ENCODE measurements at regions not wholly inside any gene's neighbourhood (a gene's known extent, or its start where the extent isn't known, plus 50 kb on each side); places are given as distances from the start of the nearest gene placed in this dataset.
A peak's percentile ranks its signal among the peaks of the same experiment; 100 is the strongest.
"Not testable (repeated sequence)": the region's sequence is repeated elsewhere in the genome, so short reads cannot be mapped to it uniquely, and the experiment has no call there.

DNA sequence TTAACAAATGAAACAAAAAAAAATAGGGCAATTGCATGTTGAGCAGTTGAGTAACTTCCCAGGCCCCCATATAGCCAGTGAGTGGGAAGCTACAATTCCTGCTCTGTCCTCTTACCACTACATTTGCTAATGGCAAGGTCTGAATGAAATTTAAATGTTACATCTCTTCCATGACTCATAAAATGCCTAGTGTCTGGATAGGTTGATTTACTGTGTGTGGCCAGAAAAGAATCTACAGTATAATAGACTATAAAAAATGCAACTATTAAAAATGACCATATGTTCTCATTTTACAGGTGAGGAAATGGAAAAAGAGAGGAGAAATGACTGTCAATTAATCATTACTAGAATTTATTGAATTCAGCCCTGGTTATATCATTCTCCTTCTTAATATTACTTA lies 1199.3 kb downstream of the CDH11 start:
- peak; percentile 19 for DNase-seq (ENCODE audit: low read depth)

DNA sequence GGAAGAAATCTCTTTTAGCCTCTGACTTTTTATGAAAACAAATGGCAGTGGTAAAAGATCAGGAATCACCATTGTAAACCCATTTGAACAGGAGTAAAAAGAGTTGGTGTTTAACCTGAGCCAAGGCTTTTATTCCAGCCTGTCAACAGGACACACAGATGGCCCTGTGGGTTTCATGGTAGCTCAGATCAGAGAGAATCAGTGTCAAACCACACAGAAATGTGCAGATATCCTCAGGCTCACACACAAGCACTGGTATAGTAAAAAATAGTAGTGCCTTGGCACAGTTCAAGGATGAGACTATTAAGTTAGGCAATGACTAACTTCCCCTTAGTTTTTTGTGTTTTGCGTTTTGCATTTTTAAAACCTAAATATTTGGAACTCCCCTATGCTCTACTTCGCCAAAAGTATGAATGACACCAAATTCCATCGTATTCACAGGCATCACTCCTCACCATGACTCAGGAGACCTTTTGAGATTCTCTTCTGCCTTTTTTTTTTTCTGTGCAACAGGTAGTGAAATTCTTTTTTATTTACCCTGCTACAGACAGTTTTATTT lies 1200.0 kb downstream of the CDH11 start:
- no peak for DNase-seq (ENCODE audit: low read depth)

DNA sequence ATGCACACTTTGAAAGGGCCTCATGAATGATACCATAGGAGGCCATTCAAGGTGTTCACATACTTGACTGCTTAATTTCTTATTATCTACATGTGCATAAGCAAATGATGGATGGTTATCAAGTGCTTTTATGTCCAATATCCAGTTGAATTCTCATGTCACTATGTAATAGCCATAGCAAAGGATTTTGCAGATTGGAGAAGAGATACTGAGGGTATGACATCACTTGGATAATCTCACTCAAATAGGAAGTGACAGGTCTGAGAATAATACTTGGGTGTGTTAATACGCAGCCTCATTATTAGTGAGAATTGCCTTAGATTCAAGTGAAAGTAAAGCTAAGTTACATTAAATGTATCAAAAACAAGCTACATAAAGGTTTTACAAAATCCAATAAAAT lies 1208.6 kb downstream of the CDH11 start:
- no peak for DNase-seq (ENCODE audit: low read depth)

DNA sequence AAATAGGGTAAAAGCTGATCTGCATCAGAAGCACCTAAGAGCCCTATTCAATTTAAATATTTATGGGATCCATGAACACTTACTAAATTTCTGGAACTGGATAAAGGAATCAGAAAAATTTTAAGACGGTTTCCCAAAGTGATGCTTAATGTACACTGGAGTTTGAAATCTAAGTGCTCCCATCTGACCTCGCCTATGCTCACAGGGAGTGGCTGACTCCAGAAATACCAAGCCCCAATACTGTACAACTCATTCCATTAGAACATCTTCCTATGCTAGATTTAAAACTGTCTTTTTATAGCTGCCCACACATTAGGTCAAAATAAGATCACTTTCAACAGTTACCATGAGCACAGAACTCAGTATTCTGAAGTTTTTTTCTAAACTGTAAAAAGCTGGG lies 1214.6 kb downstream of the CDH11 start:
- DNase-seq (ENCODE audit: low read depth): no peak

DNA sequence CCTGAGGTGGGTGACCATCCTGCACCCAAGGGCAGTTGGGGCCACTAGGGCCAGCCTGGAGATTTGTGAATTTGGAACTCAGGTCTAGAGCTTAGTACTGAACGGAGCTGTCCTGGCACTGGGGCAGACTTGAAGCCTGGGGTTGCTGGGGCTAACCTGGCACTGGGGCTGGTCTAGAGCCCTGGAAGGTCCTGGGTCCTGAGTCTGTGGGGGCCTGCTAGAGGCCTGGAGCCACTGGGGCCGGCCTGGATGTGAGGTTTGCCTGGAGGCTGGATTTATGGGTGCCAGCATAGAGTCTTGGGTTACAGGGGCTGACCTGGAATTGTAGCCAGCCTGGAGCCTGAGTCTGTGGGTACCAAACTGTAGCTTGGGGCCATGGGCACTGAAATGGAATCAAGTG lies 1216.9 kb downstream of the CDH11 start:
- no peak for DNase-seq (ENCODE audit: low read depth)

DNA sequence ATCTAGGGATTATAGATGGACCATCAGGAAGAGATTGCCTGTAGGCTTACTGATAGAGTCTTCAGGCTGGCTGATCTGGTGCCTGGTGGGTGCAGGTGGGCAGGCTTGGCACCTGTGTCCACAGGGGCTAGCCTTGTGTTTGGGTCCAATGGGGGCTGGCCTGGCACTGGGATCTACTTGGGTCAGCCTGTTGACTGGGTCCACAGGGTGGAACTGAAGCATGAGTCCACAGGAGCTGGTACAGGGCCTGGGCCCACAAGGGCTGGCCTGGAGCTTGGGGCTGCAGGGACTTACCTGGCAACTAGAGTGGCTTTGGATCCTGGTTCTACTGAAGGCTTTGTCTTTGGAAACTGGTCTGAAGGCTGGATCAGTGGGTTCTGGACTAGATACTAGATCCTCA lies 1217.7 kb downstream of the CDH11 start:
- DNase-seq (ENCODE audit: low read depth): no peak

DNA sequence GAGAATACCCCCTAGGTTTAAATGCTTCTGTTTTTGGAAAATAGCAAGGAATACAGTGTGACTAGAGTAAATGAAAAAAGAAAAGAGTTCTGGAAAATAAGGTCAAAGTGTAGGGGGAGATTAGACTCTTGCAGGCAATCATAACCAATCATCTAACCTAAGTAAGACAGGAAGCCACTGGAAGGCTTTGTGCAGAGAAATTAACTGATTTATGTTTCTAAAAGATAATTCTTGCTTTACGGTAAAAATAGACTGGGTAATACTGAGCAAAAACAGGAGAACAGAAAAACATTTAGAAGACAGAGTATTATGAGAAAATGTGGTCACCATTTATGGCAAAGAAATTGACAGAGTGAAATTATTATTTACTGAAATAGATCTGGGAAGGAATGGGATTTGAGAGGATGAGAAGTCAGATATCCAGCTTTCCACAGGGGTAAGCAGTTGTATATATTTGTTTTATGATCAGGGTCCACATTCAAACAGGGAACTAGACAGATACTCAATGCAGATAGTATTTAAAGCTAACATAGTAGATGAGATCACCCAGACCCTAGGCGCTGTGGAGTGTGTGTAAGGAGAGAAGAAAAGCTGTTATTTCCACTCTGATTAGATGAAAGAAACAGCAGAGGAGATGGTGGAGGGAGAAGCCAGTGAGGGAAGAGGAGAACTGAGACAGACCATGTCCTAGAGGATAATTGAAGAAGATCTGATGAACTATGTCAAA lies 1225.3 kb downstream of the CDH11 start:
- DNase-seq (ENCODE audit: low read depth): no peak

DNA sequence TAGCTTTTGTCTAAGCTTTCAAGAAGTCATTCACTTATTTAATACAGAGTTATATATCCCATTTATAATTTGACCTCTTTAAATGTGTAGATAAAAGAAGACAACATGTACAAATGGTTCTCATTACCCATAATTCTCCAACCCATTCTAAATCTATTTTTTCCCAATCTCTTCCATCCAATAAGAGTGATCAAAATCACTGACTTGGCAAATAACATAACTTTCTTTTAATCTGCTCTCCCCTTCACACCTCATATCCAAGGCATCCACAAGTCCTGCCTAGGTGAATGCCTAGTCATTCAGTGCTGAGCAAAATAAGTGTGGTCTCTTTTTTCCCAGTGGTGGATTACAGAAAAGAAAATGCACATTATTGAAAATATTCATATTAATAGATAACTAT lies 1231.1 kb downstream of the CDH11 start:
- no peak for DNase-seq (ENCODE audit: low read depth)

DNA sequence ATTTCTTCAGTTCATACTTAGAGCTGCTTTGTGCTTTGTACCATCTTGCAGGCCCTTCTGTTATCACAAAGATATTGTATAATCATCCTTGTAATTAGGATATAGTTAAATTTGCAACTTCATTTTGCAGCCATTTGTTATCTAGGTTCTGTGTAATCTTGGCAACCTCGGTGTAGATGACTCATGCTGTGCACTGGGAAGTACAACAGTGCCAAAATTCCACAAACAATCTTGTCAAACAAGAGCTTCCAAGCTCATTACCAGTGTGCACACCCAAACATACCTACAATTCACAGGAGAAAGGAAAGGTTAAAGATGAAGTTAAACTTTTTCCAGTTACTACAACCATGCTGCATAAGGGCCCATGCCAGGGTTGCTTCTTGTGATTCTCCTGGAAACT lies 1231.8 kb downstream of the CDH11 start:
- DNase-seq (ENCODE audit: low read depth): peak; percentile 25

DNA sequence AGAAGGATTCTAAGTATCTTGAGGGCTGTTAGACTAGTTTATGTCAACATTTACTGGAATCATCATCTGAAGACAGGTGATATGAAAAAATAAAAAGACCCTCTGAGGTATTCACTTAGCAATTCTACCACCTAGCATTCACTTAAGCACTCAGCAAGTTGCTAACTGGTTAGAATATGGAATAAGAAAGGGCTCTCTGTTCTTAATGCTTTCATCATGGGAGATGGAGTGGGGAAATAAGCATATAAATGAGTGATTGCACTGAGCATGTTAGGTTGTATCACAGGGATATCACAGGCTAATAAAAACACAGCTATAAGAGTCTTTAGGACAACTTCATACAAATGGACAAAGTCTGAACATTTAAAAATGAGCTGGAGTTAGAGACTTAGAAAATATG lies 1238.8 kb downstream of the CDH11 start:
- DNase-seq (ENCODE audit: low read depth): no peak

DNA sequence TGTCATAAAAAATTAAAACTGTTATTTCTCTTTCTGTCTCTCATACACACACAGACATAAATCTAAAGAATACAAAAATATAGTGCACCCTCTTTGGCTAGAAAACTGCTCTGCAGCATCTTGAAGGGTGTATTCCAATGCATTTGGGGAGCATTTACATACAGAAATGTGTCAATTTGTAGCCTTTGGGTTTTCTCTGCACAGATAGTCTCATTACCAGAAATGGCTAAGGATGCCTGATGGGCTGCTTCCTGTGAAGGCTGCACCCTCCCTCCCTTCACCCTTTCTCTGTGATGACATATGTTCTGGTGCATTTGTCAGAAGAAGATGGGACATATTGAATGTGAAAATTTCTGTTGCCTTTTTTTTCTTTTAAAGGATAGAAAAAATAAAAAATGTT lies 1239.3 kb downstream of the CDH11 start:
- DNase-seq (ENCODE audit: low read depth): no peak

DNA sequence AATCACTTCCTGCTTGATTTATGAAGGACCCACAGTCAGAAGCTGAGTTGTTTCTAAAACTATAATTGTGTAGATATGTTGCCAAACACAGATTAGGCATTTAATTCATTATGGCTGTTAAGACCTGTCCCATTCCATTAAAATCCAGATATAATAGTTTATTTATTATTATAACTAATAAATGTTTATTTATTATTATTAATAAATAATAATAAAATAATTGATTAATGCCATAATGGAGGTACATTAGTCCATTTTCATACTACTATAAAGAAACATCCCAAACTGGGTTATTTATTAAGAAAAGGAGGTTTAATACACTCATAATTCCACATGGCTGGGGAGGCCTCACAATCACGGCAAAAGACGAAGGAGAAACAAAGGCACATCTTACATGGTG lies 1240.9 kb downstream of the CDH11 start:
- DNase-seq (ENCODE audit: low read depth): no peak

DNA sequence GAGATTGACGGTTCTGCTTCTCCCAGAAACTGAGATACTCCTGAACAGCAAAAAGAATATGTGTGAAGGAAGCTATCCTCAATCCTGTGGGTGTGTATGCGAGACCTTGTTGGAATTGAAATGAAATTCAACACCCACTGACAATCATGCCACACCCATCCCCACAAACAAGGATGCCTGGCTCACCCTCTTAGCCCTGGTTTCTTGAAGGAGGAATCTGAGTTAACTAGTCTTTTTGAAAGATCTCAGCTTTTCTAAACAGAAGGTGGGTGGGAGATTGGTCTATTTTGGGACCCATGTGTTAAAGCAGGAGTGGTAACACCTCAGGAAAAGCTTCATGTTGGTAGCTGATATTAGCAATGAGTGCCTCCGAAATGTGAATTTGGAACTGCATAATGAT lies 1244.5 kb downstream of the CDH11 start:
- no peak for DNase-seq (ENCODE audit: low read depth)

DNA sequence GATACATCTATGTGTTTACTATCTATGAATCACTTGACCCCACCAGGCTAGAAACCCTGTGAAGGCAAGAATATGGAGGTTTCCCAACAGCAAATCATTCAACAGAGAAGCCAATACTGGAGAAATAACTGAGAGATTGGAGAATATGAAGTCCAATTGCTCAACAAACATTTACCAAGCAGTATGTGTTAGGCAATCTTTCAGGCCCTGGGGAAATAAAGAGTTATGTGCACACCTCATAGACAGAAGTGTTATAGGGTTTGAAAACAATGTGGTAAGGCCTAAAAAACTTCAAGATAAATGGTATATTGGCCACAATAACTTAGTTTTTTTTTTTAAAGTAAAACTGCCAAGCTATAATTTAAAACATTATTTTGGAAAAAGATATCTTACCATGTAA lies 1245.8 kb downstream of the CDH11 start:
- DNase-seq (ENCODE audit: low read depth): peak; percentile 37

DNA sequence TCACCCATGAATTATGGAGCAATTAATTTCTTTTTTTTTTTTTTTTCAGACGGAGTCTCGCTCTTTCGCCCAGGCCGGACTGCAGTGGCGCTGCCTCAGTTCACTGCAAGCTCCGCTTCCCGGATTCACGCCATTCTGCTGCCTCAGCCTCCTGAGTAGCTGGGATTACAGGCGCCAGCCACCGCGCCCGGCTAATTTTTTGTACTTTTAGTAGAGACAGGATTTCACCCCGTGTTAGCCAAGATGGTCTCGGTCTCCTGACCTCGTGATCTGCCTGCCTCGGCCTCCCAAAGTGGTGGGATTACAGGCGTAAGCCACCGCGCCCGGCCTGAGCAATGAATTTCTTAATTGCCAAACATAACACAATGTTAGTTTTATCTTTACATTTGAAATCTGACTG lies 1261.2 kb downstream of the CDH11 start:
- DNase-seq (ENCODE audit: low read depth): not testable (repeated sequence)

DNA sequence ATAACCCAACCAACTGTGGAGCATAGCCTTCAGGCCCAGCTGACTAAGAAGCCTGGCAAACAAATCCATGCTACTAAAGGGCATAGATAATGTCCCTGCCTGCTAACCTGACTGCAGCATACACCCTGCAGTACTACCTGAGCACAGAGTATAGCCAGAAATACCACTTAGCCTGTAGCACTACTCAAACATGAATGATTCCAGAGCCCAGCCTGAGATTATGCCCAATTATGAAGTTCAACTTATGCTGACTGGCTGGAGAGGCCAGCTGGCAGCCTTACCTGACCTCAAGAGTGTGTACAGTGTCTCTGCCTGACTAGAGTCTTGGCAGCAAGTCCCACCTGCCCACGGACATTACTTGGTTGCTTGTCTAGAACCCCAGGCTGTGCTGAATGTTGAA lies 1265.3 kb downstream of the CDH11 start:
- no peak for DNase-seq (ENCODE audit: low read depth)

DNA sequence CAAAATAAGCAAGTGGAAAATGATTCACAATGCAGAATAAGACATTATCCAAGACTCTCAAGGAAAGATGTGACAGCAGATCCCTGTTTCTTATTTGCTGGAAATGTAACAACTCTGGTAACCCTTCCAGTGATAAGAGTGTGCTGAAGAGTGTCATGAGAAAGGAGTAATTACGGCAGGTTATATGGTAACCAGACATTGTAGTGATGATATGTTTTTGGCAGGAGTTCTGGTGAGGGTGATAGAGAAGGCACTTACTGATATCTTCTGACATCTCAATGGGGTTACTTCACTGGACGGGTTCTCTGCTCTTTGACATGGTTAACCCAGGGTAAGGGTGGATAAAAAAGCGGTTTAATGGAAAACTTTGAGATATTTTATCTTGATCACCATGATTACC lies 1270.9 kb downstream of the CDH11 start:
- DNase-seq (ENCODE audit: low read depth): no peak

DNA sequence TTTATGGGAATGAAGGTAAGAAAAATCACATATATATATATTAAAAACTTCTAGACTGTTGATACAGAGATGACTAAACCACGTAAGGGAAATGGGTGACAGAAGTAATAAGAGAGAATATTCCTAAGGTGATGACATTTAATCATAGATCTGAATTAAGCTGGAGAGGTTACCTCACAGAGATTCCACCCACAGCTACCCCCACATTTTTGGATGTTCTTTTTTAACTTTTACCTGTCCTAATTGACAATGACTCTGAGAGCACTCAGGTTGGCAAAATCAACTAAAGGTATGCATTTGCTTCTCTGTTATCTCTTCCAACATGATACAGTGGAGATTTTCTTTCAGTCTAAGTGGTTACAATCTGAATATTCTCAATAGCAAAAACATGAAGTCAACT lies 1280.6 kb downstream of the CDH11 start:
- DNase-seq (ENCODE audit: low read depth): no peak

DNA sequence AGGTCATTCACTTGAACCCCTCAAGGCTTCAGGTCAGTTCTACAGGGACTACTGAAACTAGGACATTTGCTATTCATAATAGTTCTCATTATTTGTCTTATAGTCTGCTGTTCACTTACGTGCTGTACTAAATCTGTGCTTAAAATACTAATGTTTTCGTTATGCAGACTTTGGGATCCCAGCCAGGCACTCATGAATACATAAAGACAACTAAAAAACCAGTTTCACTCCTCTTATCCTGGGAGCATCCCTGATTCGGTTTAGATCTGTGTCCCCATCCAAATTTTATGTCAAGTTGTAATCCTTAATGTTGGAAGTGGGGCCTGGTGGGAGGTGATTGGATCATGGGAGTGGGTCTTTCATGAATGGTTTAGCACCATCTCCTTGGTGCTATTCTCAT lies 1291.8 kb downstream of the CDH11 start:
- no peak for DNase-seq (ENCODE audit: low read depth)

DNA sequence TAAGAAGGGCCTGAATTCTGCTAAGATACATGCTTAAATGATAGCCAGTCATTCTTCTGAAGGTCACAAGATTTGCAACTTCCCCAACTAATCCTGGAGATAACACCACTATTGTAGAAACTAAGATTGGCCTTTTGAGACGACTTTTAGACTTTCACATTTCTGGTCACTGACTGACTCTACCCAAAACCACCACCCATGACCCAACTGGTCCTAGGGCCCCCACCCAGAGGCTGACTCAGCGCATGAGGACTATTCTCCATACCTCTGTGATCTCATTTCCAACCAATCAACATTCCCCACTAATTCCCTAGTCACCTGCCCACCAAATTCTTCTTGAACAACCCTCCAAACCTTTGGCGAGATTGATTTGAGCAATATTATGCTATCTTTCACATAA lies 1299.0 kb downstream of the CDH11 start:
- no peak for DNase-seq (ENCODE audit: low read depth)

DNA sequence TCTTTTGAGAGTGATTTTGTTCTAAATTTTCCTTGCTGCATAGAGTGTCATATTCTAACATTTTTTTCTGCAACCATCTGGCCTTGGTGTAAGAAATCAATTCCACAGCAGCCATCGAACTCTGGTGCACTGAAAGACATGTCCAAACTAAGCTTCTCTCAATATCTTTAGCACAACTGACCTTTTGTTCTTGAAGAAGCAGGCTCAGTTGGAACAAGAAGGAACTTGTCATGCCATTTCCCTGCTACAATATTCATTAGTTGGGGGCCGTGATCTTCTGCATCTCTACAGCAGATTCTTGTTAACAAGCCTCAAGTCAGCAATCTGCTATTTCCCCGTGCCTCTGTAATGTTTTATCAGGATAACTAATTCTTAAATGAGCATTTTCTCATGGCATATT lies 1305.6 kb downstream of the CDH11 start:
- no peak for DNase-seq (ENCODE audit: low read depth)

DNA sequence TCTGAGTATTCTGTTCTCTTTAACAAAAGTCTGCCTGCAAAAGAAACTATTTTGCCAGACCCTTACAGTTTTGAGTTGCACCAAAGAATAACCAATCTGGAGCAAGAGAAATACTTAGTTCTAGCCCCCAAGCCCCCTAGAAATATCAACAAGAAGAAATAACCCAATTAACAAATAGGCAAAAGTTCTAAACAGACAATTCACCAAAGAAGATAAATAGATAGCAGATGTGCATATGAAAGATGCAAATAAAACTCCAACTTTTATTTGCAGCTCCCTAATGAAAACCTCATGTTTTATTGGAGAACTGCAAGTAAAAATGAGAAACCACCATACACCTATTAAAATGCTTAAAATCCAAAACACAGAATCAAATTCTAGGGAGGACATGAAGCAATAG lies 1308.0 kb downstream of the CDH11 start:
- DNase-seq (ENCODE audit: low read depth): no peak

DNA sequence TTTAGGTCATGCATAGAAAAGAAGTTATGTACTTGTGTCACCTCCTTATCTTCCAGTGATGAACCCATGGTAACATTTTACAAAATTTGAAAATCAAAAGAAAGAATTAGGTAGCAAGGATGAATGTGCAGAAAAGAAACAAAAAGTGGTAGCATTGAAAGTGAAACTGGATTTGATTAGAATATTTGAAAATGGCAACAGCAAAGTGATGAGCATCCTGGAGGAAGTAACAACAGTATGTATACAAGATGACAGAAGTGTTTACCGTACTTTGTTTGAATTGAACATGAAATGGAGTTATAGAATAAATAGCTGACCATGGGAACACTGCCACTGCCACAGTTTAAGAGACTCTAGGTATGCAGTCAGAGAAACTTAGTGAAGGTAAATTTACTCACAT lies 1313.1 kb downstream of the CDH11 start:
- no peak for DNase-seq (ENCODE audit: low read depth)

DNA sequence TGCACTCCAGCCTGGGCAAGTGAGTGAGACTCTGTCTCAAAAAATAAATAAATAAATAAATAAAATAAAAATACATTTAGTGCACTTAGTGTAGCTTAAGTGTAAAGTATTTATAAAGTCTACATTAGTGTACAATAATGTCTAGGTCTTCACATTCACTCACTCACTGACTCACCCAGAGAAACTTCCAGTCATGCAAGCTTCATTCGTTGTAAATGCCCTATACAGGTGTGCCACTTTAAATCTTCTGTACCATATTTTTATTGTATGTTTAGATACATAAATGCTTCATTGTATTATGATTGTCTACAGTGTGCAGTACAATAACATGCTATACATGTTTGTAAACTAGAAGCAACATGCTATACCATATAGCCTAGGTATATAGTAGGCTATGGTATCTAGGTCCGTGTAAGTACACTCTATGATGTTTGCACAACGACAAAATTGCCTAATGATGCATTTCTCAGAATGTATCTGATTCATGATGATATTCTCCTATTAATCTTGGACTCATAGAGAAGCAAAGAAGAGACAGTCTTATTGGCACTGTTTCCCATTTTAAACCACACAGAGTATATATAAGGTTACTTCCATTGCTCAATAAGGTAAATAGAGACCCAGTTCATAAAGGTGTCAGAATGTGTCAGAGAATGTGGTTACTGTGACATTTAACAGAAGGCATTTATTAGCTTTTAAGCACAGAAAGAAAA lies 1314.9 kb downstream of the CDH11 start:
- DNase-seq (ENCODE audit: low read depth): no peak
